SJSA1 (cell line): ENCODE measurements at regions not wholly inside any gene's neighbourhood (a gene's known extent, or its start where the extent isn't known, plus 50 kb on each side); places are given as distances from the start of the nearest gene placed in this dataset.

Experiments
- DNase-seq, 2 experiments: peaks; one replicate each; pipeline ENCODE4 v3.0.0-alpha.2; 2015 to 2020; ENCODE audit warnings: low spot score in 2 of 2, low read depth in 1 of 2
- H3K27ac ChIP-seq: fragments of 250-450 bp; sonication (Bioruptor Pico); 2 replicates; pipeline ENCODE4 v1.5.1; 2020; ENCODE audit warnings: mild to moderate bottlenecking, moderate library complexity
- H3K27me3 ChIP-seq: fragments of 250-450 bp; sonication (Bioruptor Pico); replicated peaks from 2 replicates; pipeline ENCODE4 v1.5.1; 2020; ENCODE audit warnings: mild to moderate bottlenecking, moderate library complexity
- H3K36me3 ChIP-seq: fragments of 250-450 bp; sonication (Bioruptor Pico); 2 replicates; pipeline ENCODE4 v1.5.1; 2020; ENCODE audit warnings: mild to moderate bottlenecking
- H3K4me1 ChIP-seq: fragments of 250-450 bp; sonication (Bioruptor Pico); replicated peaks from 2 replicates; pipeline ENCODE4 v1.6.1; 2021; ENCODE audit warnings: mild to moderate bottlenecking
- H3K4me3 ChIP-seq: fragments of 250-450 bp; sonication (Bioruptor Pico); 2 replicates; pipeline ENCODE4 v1.5.1; 2020; ENCODE audit warnings: mild to moderate bottlenecking
- H3K9me3 ChIP-seq: fragments of 250-450 bp; sonication (Bioruptor Pico); replicated peaks from 2 replicates; pipeline ENCODE4 v1.5.1; 2020; ENCODE audit warnings: mild to moderate bottlenecking

- Histone ChIP-seq H3K4me3 (no peak overlapping the region), H3K9me3 (no peaks in the 10 kb centered on the region), H3K27ac (no peak overlapping the region), H3K4me1 (no peaks in the 10 kb centered on the region), H3K27me3 (no peaks in the 10 kb centered on the region), H3K36me3 (no peaks in the 10 kb centered on the region)
- no peak for DNase-seq
Measured at GRCh38 chr9:118262191-118262590, 558.0 kb downstream of the TLR4 start.

- Histone ChIP-seq H3K27ac (no peak overlapping the region), H3K27me3 (no peaks in the 10 kb centered on the region), H3K9me3 (no peaks in the 10 kb centered on the region), H3K4me1 (no peaks in the 10 kb centered on the region), H3K36me3 (no peaks in the 10 kb centered on the region), H3K4me3 (no peak overlapping the region)
- DNase-seq = no peak
Measured at GRCh38 chr9:118263949-118264348, 559.7 kb downstream of the TLR4 start.

- no peaks in the 10 kb centered on the region for H3K9me3 ChIP-seq
- no peak for DNase-seq
- no peaks in the 10 kb centered on the region for H3K36me3 ChIP-seq
- H3K4me3 ChIP-seq = no peak overlapping the region
- no peaks in the 10 kb centered on the region for H3K4me1 ChIP-seq
- no peak overlapping the region for H3K27ac ChIP-seq
- H3K27me3 ChIP-seq = no peaks in the 10 kb centered on the region
Measured at GRCh38 chr9:118268046-118268445, 563.8 kb downstream of the TLR4 start.

- no peaks in the 10 kb centered on the region for H3K9me3 ChIP-seq
- no peak overlapping the region for H3K27ac ChIP-seq
- no peaks in the 10 kb centered on the region for H3K27me3 ChIP-seq
- DNase-seq = no peak
- H3K36me3 ChIP-seq = no peaks in the 10 kb centered on the region
- no peaks in the 10 kb centered on the region for H3K4me1 ChIP-seq
- no peak overlapping the region for H3K4me3 ChIP-seq
Measured at GRCh38 chr9:118269623-118270022, 565.4 kb downstream of the TLR4 start.

- no peaks in the 10 kb centered on the region for H3K36me3 ChIP-seq
- H3K9me3 ChIP-seq = no peaks in the 10 kb centered on the region
- no peaks in the 10 kb centered on the region for H3K27me3 ChIP-seq
- DNase-seq = no peak
- H3K27ac ChIP-seq = no peak overlapping the region
- H3K4me3 ChIP-seq = no peak overlapping the region
- H3K4me1 ChIP-seq = no peaks in the 10 kb centered on the region
Measured at GRCh38 chr9:118271331-118271730, 567.1 kb downstream of the TLR4 start.

- H3K4me3 ChIP-seq = no peak overlapping the region
- H3K4me1 ChIP-seq = no peaks in the 10 kb centered on the region
- H3K36me3 ChIP-seq = no peaks in the 10 kb centered on the region
- H3K9me3 ChIP-seq = no peaks in the 10 kb centered on the region
- DNase-seq = no peak
- no peaks in the 10 kb centered on the region for H3K27me3 ChIP-seq
- no peak overlapping the region for H3K27ac ChIP-seq
Measured at GRCh38 chr9:118271936-118272335, 567.7 kb downstream of the TLR4 start.

GRCh38 chr9:118273048-118273447 lies 568.8 kb downstream of the TLR4 start:
- no peaks in the 10 kb centered on the region for H3K4me1 ChIP-seq
- no peaks in the 10 kb centered on the region for H3K27me3 ChIP-seq
- no peak for DNase-seq
- no peaks in the 10 kb centered on the region for H3K36me3 ChIP-seq
- H3K4me3 ChIP-seq = no peak overlapping the region
- H3K27ac ChIP-seq = no peak overlapping the region
- no peaks in the 10 kb centered on the region for H3K9me3 ChIP-seq

- Histone ChIP-seq H3K4me1 (no peaks in the 10 kb centered on the region), H3K36me3 (no peaks in the 10 kb centered on the region), H3K27ac (no peak overlapping the region), H3K9me3 (no peaks in the 10 kb centered on the region), H3K27me3 (no peaks in the 10 kb centered on the region), H3K4me3 (no peak overlapping the region)
- no peak for DNase-seq
Measured at GRCh38 chr9:118276784-118277183, 572.6 kb downstream of the TLR4 start.

- H3K4me1 ChIP-seq = no peaks in the 10 kb centered on the region
- no peaks in the 10 kb centered on the region for H3K9me3 ChIP-seq
- H3K36me3 ChIP-seq = no peaks in the 10 kb centered on the region
- H3K27ac ChIP-seq = no peak overlapping the region
- no peak for DNase-seq
- no peaks in the 10 kb centered on the region for H3K27me3 ChIP-seq
- H3K4me3 ChIP-seq = no peak overlapping the region
Measured at GRCh38 chr9:118281772-118282171, 577.6 kb downstream of the TLR4 start.

- no peaks in the 10 kb centered on the region for H3K9me3 ChIP-seq
- DNase-seq = no peak
- no peaks in the 10 kb centered on the region for H3K4me1 ChIP-seq
- H3K36me3 ChIP-seq = no peaks in the 10 kb centered on the region
- no peaks in the 10 kb centered on the region for H3K27me3 ChIP-seq
- H3K27ac ChIP-seq = no peak overlapping the region
- H3K4me3 ChIP-seq = no peak overlapping the region
Measured at GRCh38 chr9:118283488-118283887, 579.3 kb downstream of the TLR4 start.

- Histone ChIP-seq H3K4me3 (no peak overlapping the region), H3K36me3 (no peaks in the 10 kb centered on the region), H3K4me1 (no peaks in the 10 kb centered on the region), H3K27me3 (no peaks in the 10 kb centered on the region), H3K27ac (no peak overlapping the region), H3K9me3 (no peaks in the 10 kb centered on the region)
- no peak for DNase-seq
Measured at GRCh38 chr9:118290116-118290515, 585.9 kb downstream of the TLR4 start.

GRCh38 chr9:118295413-118295812 lies 591.2 kb downstream of the TLR4 start:
- Histone ChIP-seq H3K27ac (no peak overlapping the region), H3K4me1 (no peaks in the 10 kb centered on the region), H3K4me3 (no peak overlapping the region)

GRCh38 chr9:118302721-118303120 lies 598.5 kb downstream of the TLR4 start:
- no peak overlapping the region for H3K27ac ChIP-seq
- no peak for DNase-seq
- H3K27me3 ChIP-seq = no peaks in the 10 kb centered on the region
- no peak overlapping the region for H3K4me3 ChIP-seq
- no peaks in the 10 kb centered on the region for H3K4me1 ChIP-seq
- H3K9me3 ChIP-seq = no peaks in the 10 kb centered on the region; the same call in 1 of the 2 replicates
- no peaks in the 10 kb centered on the region for H3K36me3 ChIP-seq

More at GRCh38 chr9:118295413-118295812, 591.2 kb downstream of the TLR4 start:
- H3K27me3 ChIP-seq = no peaks in the 10 kb centered on the region
- H3K36me3 ChIP-seq = no peaks in the 10 kb centered on the region
- no peaks in the 10 kb centered on the region for H3K9me3 ChIP-seq
- no peak for DNase-seq

GRCh38 chr9:118303216-118303615 lies 599.0 kb downstream of the TLR4 start:
- Histone ChIP-seq H3K9me3 (no peaks in the 10 kb centered on the region; the same call in 1 of the 2 replicates), H3K36me3 (no peaks in the 10 kb centered on the region), H3K4me1 (no peaks in the 10 kb centered on the region), H3K27ac (no peak overlapping the region), H3K27me3 (no peaks in the 10 kb centered on the region), H3K4me3 (no peak overlapping the region)
- DNase-seq = no peak

GRCh38 chr9:118305331-118305730 lies 601.1 kb downstream of the TLR4 start:
- Histone ChIP-seq H3K9me3 (no peaks in the 10 kb centered on the region; the same call in 1 of the 2 replicates), H3K27me3 (no peaks in the 10 kb centered on the region), H3K4me3 (no peak overlapping the region), H3K36me3 (no peaks in the 10 kb centered on the region), H3K27ac (no peak overlapping the region), H3K4me1 (no peaks in the 10 kb centered on the region)
- DNase-seq = no peak
